GM21447 (cell line): ENCODE measurements at regions not wholly inside any gene's neighbourhood (a gene's known extent, or its start where the extent isn't known, plus 50 kb on each side); places are given as distances from the start of the nearest gene placed in this dataset.
"Not testable (repeated sequence)": the region's sequence is repeated elsewhere in the genome, so short reads cannot be mapped to it uniquely, and the experiment has no call there.

Experiments
- ATAC-seq: cut with Tn5 transposase; IDR thresholded peaks from one replicate; pipeline ENCODE4 v1.9.1; 2021; ENCODE audit not compliant: unreplicated experiment

DNA sequence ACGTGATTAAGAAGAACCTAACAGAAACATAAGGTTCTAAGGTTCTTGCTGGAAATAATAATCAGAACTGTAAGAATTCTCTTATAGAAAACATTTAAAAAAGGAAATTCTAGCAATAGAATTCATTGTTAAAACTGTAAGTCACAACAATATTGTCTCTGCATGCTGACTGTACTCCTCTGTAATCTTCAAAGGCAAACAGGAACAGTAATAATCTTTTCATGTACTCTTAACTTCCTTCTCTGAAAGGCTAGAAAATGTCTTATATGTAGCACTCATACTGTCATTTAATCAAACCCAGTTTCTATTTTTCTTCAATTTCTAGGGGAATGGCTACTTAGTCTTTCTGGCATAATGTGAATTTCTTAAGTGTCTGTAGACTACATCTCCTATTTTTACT, 103.5 kb upstream of the AGAP9 start:
- ATAC-seq: not testable (repeated sequence)

- ATAC-seq: not testable (repeated sequence)
Measured at GRCh38 chr10:47622719-47623118, 99.3 kb upstream of the AGAP9 start.

DNA sequence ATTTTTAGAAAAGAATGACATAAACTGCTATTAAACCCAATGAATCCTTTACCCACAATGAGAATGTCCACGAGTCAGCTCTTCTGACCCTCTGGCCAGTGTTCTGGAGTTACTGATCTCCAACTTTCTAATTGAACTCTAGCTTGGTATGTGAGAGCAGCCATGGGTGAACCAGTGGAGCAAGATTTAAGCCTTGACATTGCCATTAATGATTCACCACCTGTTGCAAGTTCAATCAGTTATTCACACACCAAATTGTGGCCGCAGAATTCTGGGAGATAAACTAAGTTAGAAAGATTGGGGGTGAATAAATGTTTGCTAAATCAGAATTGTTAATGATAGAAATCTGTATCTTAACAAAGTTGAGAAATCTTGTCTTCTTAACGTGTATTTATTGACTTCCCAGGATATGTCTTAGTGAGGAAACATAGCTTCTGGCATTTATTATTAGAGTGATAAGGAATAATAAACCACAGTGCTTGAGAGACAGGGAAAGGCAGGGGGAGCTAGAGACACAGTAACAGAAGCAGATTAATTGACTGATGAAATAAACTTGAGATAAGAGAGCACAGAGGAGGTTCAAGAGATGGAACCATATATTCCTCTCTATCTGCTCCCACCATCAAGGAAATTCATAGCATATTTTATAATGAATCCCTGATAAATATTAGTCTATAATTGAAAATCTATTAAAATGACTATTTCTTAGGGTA, 96.0 kb upstream of the AGAP9 start:
- ATAC-seq: not testable (repeated sequence)

DNA sequence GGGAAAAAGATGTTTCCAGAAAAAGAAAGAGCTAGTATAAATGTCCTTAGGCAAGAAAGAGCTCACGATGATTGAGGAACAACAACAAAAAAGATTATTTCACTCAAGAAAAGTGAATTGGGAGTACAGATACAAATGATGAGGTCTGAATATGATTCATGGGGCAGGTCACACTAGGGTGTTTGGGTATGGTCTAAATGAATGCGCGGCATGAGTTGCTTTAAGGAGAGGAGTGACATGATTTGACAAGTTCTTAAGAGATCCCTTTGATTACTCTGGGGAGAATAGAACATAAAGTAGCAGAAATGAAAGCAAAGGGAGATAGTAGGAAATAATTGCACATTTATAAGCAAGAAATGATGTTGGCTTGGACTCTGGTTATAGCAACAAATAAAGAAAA, 85.9 kb upstream of the AGAP9 start:
- not testable (repeated sequence) for ATAC-seq

DNA sequence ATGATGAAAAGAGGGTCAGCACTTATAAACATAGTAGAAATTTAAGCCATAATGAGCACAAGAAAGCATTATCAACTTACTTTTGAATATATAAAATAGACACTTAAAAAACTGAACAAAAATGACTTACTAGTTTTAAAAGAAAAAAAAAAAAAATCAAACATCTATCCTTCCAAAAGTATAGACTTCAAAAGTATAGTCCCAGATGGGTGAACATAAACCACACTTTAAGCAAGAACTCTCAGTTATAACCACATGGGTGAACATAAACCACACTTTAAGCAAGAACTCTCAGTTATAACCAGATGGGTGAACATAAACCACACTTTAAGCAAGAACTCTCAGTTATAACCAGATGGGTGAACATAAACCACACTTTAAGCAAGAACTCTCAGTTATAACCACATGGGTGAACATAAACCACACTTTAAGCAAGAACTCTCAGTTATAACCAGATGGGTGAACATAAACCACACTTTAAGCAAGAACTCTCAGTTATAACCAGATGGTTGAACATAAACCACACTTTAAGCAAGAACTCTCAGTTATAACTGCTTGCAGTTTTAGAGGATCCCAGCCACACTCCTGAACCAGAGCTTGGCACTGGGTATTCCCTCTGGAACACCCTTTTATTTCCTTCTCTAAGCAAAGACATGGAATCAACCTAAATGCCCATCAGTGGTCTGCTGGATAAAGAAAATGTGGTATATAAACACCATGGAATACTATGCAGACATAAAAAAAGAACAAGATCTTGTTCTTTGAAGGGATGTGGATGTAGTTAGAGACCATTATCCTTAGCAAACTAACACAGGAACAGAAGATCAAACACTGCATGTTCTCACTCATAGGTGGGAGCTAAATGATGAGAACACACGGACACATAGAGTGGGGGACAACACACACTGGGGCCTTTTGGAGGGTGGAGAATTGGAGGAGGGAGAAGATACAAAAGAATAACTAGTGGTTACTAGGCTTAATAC, 82.6 kb upstream of the AGAP9 start:
- not testable (repeated sequence) for ATAC-seq

DNA sequence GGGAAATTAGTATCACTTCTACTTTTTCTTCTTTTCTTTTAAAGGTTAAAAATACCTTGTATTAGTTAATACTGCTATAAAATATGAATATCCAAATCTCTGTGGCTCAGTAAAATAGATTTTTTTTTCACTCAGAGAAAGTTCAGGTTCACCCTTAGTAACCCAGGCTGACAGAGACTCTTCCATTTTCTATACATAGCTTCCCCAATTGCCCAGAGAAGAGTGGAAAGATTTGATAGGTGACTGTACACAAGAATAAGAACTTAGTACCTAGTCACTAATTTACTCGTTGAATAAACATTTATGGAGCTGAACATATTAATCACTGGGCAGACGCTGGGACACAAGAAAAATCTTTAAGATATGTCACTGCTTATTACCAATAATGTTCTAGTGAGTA, 77.2 kb upstream of the AGAP9 start:
- not testable (repeated sequence) for ATAC-seq

- not testable (repeated sequence) for ATAC-seq
Measured at GRCh38 chr10:47600127-47600526, 76.7 kb upstream of the AGAP9 start.

GRCh38 chr10:47599657-47600056, 76.2 kb upstream of the AGAP9 start:
- not testable (repeated sequence) for ATAC-seq

- not testable (repeated sequence) for ATAC-seq
Measured at GRCh38 chr10:47593805-47594204, 70.4 kb upstream of the AGAP9 start.

GRCh38 chr10:47593129-47593528, 69.7 kb upstream of the AGAP9 start:
- not testable (repeated sequence) for ATAC-seq

DNA sequence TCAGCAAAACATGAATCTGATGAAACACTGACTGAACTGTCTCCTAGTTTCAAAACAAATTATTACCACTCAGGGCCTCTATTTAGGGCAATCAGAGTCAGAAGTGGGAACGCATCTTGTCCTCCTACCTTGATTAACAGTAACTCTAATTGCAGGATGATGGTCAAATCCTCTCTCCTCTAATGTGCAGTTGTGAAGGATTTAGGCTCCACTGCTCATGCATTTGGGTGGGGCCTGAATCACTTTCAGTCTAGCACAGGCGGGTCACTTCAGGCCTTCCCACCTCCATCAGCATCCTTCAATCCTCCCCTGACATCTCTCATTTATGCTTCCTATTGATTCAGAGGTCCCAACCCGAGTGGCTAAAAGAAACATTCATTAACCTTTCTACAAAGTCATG, 67.5 kb upstream of the AGAP9 start:
- not testable (repeated sequence) for ATAC-seq

DNA sequence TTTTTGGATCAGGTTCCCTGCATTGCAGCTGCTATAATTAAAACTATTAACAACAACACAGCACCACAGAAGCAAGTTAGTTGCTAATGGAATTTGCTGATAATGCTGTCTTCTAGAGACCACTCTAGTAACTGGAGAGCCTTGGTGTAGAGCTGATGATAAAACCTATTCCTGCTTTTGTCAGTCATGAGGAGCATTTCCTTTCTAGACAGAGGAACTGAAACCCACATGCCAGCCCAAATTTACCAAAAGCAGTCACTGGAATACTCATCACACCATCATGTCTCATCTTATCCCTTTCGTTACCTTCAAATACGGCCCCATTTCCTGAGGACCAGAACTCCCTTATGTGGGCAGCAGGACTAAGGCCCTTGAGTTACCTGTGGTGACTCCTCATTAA, 67.1 kb upstream of the AGAP9 start:
- ATAC-seq: peak; percentile 64

DNA sequence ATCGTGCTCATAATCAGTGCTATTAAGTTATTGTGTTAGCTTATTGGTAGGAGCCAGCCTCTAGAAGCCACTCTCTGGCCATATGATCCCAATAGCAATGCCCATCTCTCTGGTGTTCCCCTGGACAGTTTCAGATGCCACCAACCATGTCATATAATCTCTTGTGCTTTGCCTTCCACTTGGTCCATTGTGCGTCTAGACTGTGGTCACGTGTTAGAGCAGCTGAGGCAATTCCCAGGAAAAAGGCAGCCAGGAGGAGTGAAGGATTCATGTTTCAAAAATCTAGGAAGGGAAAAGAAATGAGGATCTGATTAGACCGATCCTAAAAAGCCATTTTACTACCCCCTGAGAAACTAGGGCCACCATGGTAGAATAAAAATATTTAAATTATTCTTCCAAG, 58.6 kb upstream of the AGAP9 start:
- ATAC-seq: not testable (repeated sequence)

GRCh38 chr10:47580063-47580462, 56.6 kb upstream of the AGAP9 start:
- not testable (repeated sequence) for ATAC-seq

GRCh38 chr10:47578547-47578946, 55.1 kb upstream of the AGAP9 start:
- ATAC-seq: peak; percentile 96
